Activated naive CD8-positive, alpha-beta T cell treated with anti-CD3 and anti-CD28 coated beads, Interleukin-2, amount 10 ng/mL, durations not matched to agents 7 days and 5 days (primary cell): ENCODE measurements at regions not wholly inside any gene's neighbourhood (a gene's known extent, or its start where the extent isn't known, plus 50 kb on each side); places are given as distances from the start of the nearest gene placed in this dataset.

Experiments used
- ATAC-seq: fragments of 150-1000 bp; cut with Tn5 transposase; one replicate; pipeline ENCODE4 v1.10.0; 2021; ENCODE audit warnings: low read depth, moderate library complexity
- POLR2A ChIA-PET: fragments of 350-600 bp; sonication (Branson Sonifier 250); formaldehyde crosslinking; loops from one replicate; lab custom pipeline; 2021; ENCODE audit warnings: antibody characterized with exemption; lab: Charles Lee
- DNase-seq: peaks from one replicate; pipeline ENCODE4 v3.0.0; 2021
- H3K27ac Mint-ChIP-seq: one replicate; pipeline ENCODE4 v1.8.0; 2022; ENCODE audit warnings: mild to moderate bottlenecking, mixed read lengths
- H3K27me3 Mint-ChIP-seq: one replicate; pipeline ENCODE4 v1.8.0; 2022; ENCODE audit warnings: mild to moderate bottlenecking, moderate library complexity, mixed read lengths
- H3K36me3 Mint-ChIP-seq: one replicate; pipeline ENCODE4 v1.8.0; 2021; ENCODE audit warnings: mild to moderate bottlenecking, mixed read lengths
- H3K4me1 Mint-ChIP-seq: one replicate; pipeline ENCODE4 v1.8.0; 2021; ENCODE audit warnings: mixed read lengths
- H3K4me3 Mint-ChIP-seq: one replicate; pipeline ENCODE4 v1.8.0; 2022; ENCODE audit warnings: mild to moderate bottlenecking, moderate library complexity, mixed read lengths
- H3K9me3 Mint-ChIP-seq: one replicate; pipeline ENCODE4 v1.8.0; 2021; ENCODE audit warnings: mixed read lengths

GRCh38 chr10:84659497-84660439, 331.4 kb downstream of the CCSER2 start:
- Mint-ChIP-seq H3K4me1 (peaks cover 11% of the 10 kb centered on the region), H3K4me3 (no peak overlapping the region), H3K27me3 (peaks cover 9% of the 10 kb centered on the region), H3K27ac (peak overlapping the region; percentile 10), H3K9me3 (no peaks in the 10 kb centered on the region), H3K36me3 (no peaks in the 10 kb centered on the region)
- POLR2A ChIA-PET = no interaction called here
- DNase-seq = no peak
- ATAC-seq = no peak

- DNase-seq (no peak), ATAC-seq (peak; percentile 84)
- Mint-ChIP-seq H3K27ac (peak overlapping the region; percentile 72), H3K4me3 (peak overlapping the region; percentile 35), H3K27me3 (peaks cover 7% of the 10 kb centered on the region), H3K36me3 (no peaks in the 10 kb centered on the region), H3K9me3 (no peaks in the 10 kb centered on the region), H3K4me1 (peaks cover 11% of the 10 kb centered on the region)
- POLR2A ChIA-PET = no interaction called here
These were observed 332.2 kb downstream of the CCSER2 start for GRCh38 chr10:84660450-84661159.

- Mint-ChIP-seq H3K4me1 (peaks cover 9% of the 10 kb centered on the region), H3K27ac (no peak overlapping the region), H3K27me3 (peaks cover 2% of the 10 kb centered on the region), H3K9me3 (no peaks in the 10 kb centered on the region), H3K4me3 (no peak overlapping the region), H3K36me3 (no peaks in the 10 kb centered on the region)
- DNase-seq = no peak
- no peak for ATAC-seq
- POLR2A ChIA-PET = no interaction called here
These were observed 336.8 kb downstream of the CCSER2 start for GRCh38 chr10:84665211-84665610.

DNA sequence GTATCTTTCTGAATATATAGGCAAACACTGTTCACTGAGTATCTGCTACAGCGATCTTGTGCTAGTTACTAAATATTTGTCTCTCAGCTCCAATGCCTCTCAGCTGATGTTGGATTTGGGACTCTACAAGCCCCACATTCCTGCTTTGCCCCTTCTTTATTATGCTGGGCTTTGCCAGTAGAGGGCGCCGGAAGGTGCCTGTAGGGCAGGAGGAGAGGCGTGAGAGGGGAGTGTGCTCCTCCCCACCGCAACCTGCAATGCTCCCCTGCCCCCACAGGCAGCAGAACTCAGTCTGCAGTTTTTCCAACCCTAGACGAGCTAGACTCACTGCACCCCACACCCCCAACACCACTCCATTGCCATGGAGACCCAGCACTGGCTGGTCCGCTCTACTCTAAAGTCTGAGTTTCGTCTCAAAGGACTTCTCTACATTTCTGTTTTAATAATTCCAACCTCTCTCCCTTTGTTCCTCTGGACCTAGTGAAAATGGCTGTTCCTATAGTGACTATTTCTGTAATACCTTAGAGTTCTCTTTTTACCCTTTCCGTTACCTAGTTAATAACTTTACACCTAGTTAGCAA, 337.6 kb downstream of the CCSER2 start:
- H3K36me3 Mint-ChIP-seq = no peaks in the 10 kb centered on the region
- no peak overlapping the region for H3K4me3 Mint-ChIP-seq
- H3K4me1 Mint-ChIP-seq = peaks cover 1% of the 10 kb centered on the region
- DNase-seq (peak; percentile 37), ATAC-seq (no peak)
- peaks cover 2% of the 10 kb centered on the region for H3K27me3 Mint-ChIP-seq
- no peaks in the 10 kb centered on the region for H3K9me3 Mint-ChIP-seq
- no peak overlapping the region for H3K27ac Mint-ChIP-seq
- POLR2A ChIA-PET = no interaction called here

DNA sequence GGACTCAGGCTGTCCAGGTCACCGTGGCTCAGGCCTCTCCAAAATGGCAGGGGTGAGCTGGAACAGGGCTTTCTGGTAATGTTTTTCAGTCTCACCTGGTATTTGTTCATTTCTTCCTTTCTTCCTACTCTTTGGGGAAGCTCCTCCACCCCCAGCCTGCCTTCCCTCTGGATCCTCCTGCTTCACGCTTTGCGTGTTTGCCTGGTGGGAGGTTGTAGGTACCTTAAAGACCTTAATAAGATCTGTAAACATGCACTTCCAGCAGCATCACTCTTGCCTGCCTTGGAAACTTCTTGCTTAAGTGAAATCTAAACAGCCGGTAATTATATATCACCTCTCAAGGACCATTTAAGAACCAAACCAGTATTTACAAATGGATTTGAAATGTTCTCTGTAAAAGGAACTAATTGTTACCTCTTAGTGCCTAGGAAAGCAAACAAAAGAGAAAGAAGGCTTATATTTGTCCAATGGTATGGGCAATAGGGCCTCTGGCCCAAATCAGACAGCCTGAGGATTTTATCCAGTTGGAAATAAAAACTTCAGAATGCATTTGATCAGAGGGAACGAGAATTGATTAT, 339.9 kb downstream of the CCSER2 start:
- Mint-ChIP-seq H3K9me3 (no peaks in the 10 kb centered on the region), H3K4me3 (no peak overlapping the region), H3K27ac (no peak overlapping the region), H3K36me3 (no peaks in the 10 kb centered on the region), H3K4me1 (no peaks in the 10 kb centered on the region), H3K27me3 (peaks cover 2% of the 10 kb centered on the region)
- POLR2A ChIA-PET = no interaction called here
- no peak for ATAC-seq
- DNase-seq = no peak

DNA sequence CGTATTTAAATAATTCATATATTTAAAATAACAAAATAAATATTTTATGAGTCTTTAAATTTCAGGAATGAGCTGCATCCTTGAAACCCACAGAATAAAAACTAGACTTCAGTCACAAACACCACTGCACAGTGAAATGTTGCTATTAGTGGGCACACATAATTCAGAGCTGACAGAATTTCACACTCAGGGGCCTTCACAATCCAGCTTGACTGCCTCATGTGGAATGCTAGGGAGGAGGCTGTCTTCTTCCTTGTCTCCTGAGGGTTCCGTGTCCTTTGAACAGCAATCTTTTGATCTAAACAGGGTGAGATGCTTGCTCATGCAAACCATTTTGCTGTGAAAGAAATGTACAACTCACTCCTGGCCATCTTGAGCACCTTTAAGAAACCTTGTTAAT, 346.7 kb downstream of the CCSER2 start:
- Mint-ChIP-seq H3K36me3 (no peaks in the 10 kb centered on the region), H3K9me3 (no peaks in the 10 kb centered on the region), H3K27ac (no peak overlapping the region), H3K27me3 (peaks cover 2% of the 10 kb centered on the region), H3K4me3 (no peak overlapping the region), H3K4me1 (no peaks in the 10 kb centered on the region)
- ATAC-seq = no peak
- POLR2A ChIA-PET = no interaction called here
- no peak for DNase-seq

- no peak for DNase-seq
- no peak for ATAC-seq
- Mint-ChIP-seq H3K4me1 (no peaks in the 10 kb centered on the region), H3K4me3 (no peak overlapping the region), H3K9me3 (no peaks in the 10 kb centered on the region), H3K27ac (no peak overlapping the region), H3K27me3 (peaks cover 2% of the 10 kb centered on the region), H3K36me3 (no peaks in the 10 kb centered on the region)
- POLR2A ChIA-PET = no interaction called here
These were observed 348.1 kb downstream of the CCSER2 start for GRCh38 chr10:84676536-84676935.

- Mint-ChIP-seq H3K27ac (no peak overlapping the region), H3K27me3 (peaks cover 5% of the 10 kb centered on the region), H3K9me3 (no peaks in the 10 kb centered on the region), H3K36me3 (no peaks in the 10 kb centered on the region), H3K4me1 (no peaks in the 10 kb centered on the region), H3K4me3 (no peak overlapping the region)
- DNase-seq (no peak), ATAC-seq (no peak)
- POLR2A ChIA-PET = no interaction called here
These were observed 353.4 kb downstream of the CCSER2 start for GRCh38 chr10:84681781-84682180.

DNA sequence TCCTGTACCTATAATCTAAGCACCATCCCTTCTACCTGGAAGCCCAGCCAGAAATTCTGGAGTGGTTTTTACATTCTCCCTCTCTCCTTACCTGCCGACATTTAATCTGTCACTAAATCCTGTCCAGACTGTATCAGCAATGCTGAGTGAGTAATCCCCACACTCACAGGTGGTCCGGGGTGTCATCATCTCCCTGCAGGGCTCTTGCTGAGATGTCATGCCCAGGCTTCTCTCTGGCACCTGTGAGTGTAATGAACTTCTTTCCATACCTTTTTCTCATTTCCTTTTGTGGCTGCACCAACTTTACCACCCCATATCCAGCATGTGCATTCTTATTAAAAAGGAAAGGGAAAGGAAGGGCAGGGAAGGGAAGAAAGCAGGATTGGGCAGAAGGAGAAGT, 355.2 kb downstream of the CCSER2 start:
- Mint-ChIP-seq H3K9me3 (no peaks in the 10 kb centered on the region), H3K36me3 (no peaks in the 10 kb centered on the region), H3K4me1 (no peaks in the 10 kb centered on the region), H3K4me3 (no peak overlapping the region), H3K27ac (no peak overlapping the region), H3K27me3 (peaks cover 5% of the 10 kb centered on the region)
- POLR2A ChIA-PET = no interaction called here
- ATAC-seq (no peak), DNase-seq (no peak)

GRCh38 chr10:84683980-84684740, 355.8 kb downstream of the CCSER2 start:
- H3K9me3 Mint-ChIP-seq = no peaks in the 10 kb centered on the region
- no peak for ATAC-seq

GRCh38 chr10:84685047-84685660, 356.8 kb downstream of the CCSER2 start:
- H3K9me3 Mint-ChIP-seq = no peaks in the 10 kb centered on the region
- ATAC-seq (no peak), DNase-seq (no peak)
- no peak overlapping the region for H3K27ac Mint-ChIP-seq
- H3K27me3 Mint-ChIP-seq = peaks cover 2% of the 10 kb centered on the region
- no peak overlapping the region for H3K4me3 Mint-ChIP-seq
- H3K36me3 Mint-ChIP-seq = no peaks in the 10 kb centered on the region
- POLR2A ChIA-PET = no interaction called here
- no peaks in the 10 kb centered on the region for H3K4me1 Mint-ChIP-seq

More at GRCh38 chr10:84683980-84684740, 355.8 kb downstream of the CCSER2 start:
- H3K36me3 Mint-ChIP-seq = no peaks in the 10 kb centered on the region
- POLR2A ChIA-PET = no interaction called here
- H3K27ac Mint-ChIP-seq = no peak overlapping the region
- H3K27me3 Mint-ChIP-seq = peaks cover 2% of the 10 kb centered on the region
- no peak for DNase-seq
- H3K4me1 Mint-ChIP-seq = no peaks in the 10 kb centered on the region
- H3K4me3 Mint-ChIP-seq = no peak overlapping the region

DNA sequence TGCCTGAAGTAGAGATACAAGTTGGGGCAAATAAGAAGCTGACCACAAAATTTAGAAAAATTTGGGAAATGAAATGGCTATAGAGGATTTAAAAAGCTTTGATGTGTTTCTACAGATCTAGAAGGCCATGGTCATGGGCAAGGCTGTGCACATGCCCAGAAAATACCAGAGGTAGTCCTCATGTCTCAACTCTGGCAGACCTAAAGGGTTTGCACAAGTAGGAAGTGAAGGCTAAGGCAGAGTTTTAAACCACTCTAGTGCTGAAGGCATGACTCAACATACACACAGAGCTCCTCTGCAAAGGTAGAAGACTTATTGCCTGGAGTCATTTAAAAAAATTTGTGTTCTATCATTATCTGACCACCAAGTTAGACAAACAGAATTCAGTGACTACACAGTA, 364.6 kb downstream of the CCSER2 start:
- POLR2A ChIA-PET = no interaction called here
- Mint-ChIP-seq H3K4me3 (no peak overlapping the region), H3K27me3 (peaks cover 4% of the 10 kb centered on the region), H3K36me3 (no peaks in the 10 kb centered on the region), H3K27ac (no peak overlapping the region), H3K9me3 (peaks cover 4% of the 10 kb centered on the region), H3K4me1 (no peaks in the 10 kb centered on the region)
- DNase-seq (no peak), ATAC-seq (no peak)
